HAP-1 (cell line): ENCODE measurements at regions not wholly inside any gene's neighbourhood (a gene's known extent, or its start where the extent isn't known, plus 50 kb on each side); places are given as distances from the start of the nearest gene placed in this dataset.
A peak's percentile ranks its signal among the peaks of the same experiment; 100 is the strongest.

ENCODE experiments used
- DNase-seq, 2 experiments: peaks; one replicate each; pipeline ENCODE4 v3.0.0-alpha.2; 2016 to 2020; ENCODE audit warnings: low spot score in 2 of 2
- H3K27me3 ChIP-seq: fragments of 250-450 bp; sonication (Bioruptor Pico); 2 replicates; pipeline ENCODE4 v1.5.1; 2020; ENCODE audit warnings: low read depth, mild to moderate bottlenecking, moderate library complexity
- H3K36me3 ChIP-seq: fragments of 250-450 bp; sonication (Bioruptor Pico); replicated peaks from 2 replicates; pipeline ENCODE4 v1.5.1; 2020; ENCODE audit warnings: mild to moderate bottlenecking
- H3K4me1 ChIP-seq: fragments of 250-450 bp; sonication (Bioruptor Pico); 2 replicates; pipeline ENCODE4 v1.5.1; 2020; ENCODE audit warnings: mild to moderate bottlenecking
- H3K4me3 ChIP-seq: fragments of 250-450 bp; sonication (Bioruptor Pico); 2 replicates; pipeline ENCODE4 v1.5.1; 2020; ENCODE audit warnings: mild to moderate bottlenecking, moderate library complexity
- H3K9me3 ChIP-seq: fragments of 250-450 bp; sonication (Bioruptor Pico); 2 replicates; pipeline ENCODE4 v1.5.1; 2020; ENCODE audit warnings: mild to moderate bottlenecking, moderate library complexity
- in situ Hi-C: fragments of 300-500 bp; cut with MboI; formaldehyde crosslinking; loops from 3 replicates; pipeline ENCODE4 v1.14.3; 2020; ENCODE audit warnings: low sequenced_read_pairs, inconsistent platforms, mixed read lengths

- Histone ChIP-seq H3K27me3 (no peaks in the 10 kb centered on the region), H3K36me3 (no peaks in the 10 kb centered on the region), H3K9me3 (no peaks in the 10 kb centered on the region), H3K4me3 (no peak overlapping the region), H3K4me1 (no peaks in the 10 kb centered on the region)
- in situ Hi-C loops = no loop called here
- no peak for DNase-seq
Measured at GRCh38 chr11:32016111-32016510, 74.8 kb upstream of the RCN1 start.

GRCh38 chr11:32015427-32015826, 75.4 kb upstream of the RCN1 start:
- DNase-seq = no peak
- no peaks in the 10 kb centered on the region for H3K36me3 ChIP-seq
- H3K9me3 ChIP-seq = no peaks in the 10 kb centered on the region
- no peaks in the 10 kb centered on the region for H3K27me3 ChIP-seq
- no peak overlapping the region for H3K4me3 ChIP-seq
- in situ Hi-C loops = no loop called here
- H3K4me1 ChIP-seq = no peaks in the 10 kb centered on the region

GRCh38 chr11:32013603-32014002, 77.3 kb upstream of the RCN1 start:
- Histone ChIP-seq H3K9me3 (no peaks in the 10 kb centered on the region), H3K27me3 (no peaks in the 10 kb centered on the region), H3K36me3 (no peaks in the 10 kb centered on the region), H3K4me1 (no peaks in the 10 kb centered on the region), H3K4me3 (no peak overlapping the region)
- no peak for DNase-seq
- in situ Hi-C loops = no loop called here

- Histone ChIP-seq H3K4me1 (no peaks in the 10 kb centered on the region), H3K27me3 (0 out of 2 replicates have a peak, but pooled peaks cover 4% of the 10 kb centered on the region)
- in situ Hi-C loops = no loop called here
Measured at GRCh38 chr11:32012049-32012448, 78.8 kb upstream of the RCN1 start.

GRCh38 chr11:32008880-32009551, 81.9 kb upstream of the RCN1 start:
- Histone ChIP-seq H3K36me3 (no peaks in the 10 kb centered on the region), H3K4me1 (no peaks in the 10 kb centered on the region), H3K4me3 (no peak overlapping the region), H3K27me3 (peaks cover 8% of the 10 kb centered on the region; the same call in 1 of the 2 replicates), H3K9me3 (no peaks in the 10 kb centered on the region)
- in situ Hi-C loops = no loop called here
- no peak for DNase-seq

More at GRCh38 chr11:32012049-32012448, 78.8 kb upstream of the RCN1 start:
- H3K4me3 ChIP-seq = no peak overlapping the region
- DNase-seq = no peak
- no peaks in the 10 kb centered on the region for H3K9me3 ChIP-seq
- H3K36me3 ChIP-seq = no peaks in the 10 kb centered on the region

GRCh38 chr11:32006799-32007388, 84.0 kb upstream of the RCN1 start:
- Histone ChIP-seq H3K4me1 (no peaks in the 10 kb centered on the region), H3K9me3 (no peaks in the 10 kb centered on the region), H3K36me3 (no peaks in the 10 kb centered on the region), H3K27me3 (peaks cover 11% of the 10 kb centered on the region; the same call in 1 of the 2 replicates), H3K4me3 (no peak overlapping the region)
- in situ Hi-C loops = no loop called here
- DNase-seq = peak; percentile 4 to 31

- Histone ChIP-seq H3K36me3 (no peaks in the 10 kb centered on the region), H3K4me1 (no peaks in the 10 kb centered on the region), H3K27me3 (peaks cover 14% of the 10 kb centered on the region; the same call in 1 of the 2 replicates), H3K4me3 (no peak overlapping the region), H3K9me3 (no peaks in the 10 kb centered on the region)
- DNase-seq = no peak
- in situ Hi-C loops = no loop called here
Measured at GRCh38 chr11:32005786-32006416, 85.0 kb upstream of the RCN1 start.

- in situ Hi-C loops = no loop called here
- Histone ChIP-seq H3K27me3 (peaks cover 14% of the 10 kb centered on the region; the same call in 1 of the 2 replicates), H3K4me1 (no peaks in the 10 kb centered on the region), H3K4me3 (no peak overlapping the region), H3K9me3 (no peaks in the 10 kb centered on the region), H3K36me3 (no peaks in the 10 kb centered on the region)
- DNase-seq = no peak
Measured at GRCh38 chr11:32003335-32003734, 87.5 kb upstream of the RCN1 start.

- no peak for DNase-seq
- in situ Hi-C loops = no loop called here
- peaks cover 13% of the 10 kb centered on the region; the same call in 1 of the 2 replicates for H3K27me3 ChIP-seq
- H3K4me1 ChIP-seq = no peaks in the 10 kb centered on the region
- no peak overlapping the region for H3K4me3 ChIP-seq
- no peaks in the 10 kb centered on the region for H3K36me3 ChIP-seq
- H3K9me3 ChIP-seq = no peaks in the 10 kb centered on the region
Measured at GRCh38 chr11:32002311-32002710, 88.6 kb upstream of the RCN1 start.

GRCh38 chr11:31997955-31998354, 92.9 kb upstream of the RCN1 start:
- Histone ChIP-seq H3K4me3 (no peak overlapping the region), H3K36me3 (no peaks in the 10 kb centered on the region), H3K9me3 (no peaks in the 10 kb centered on the region), H3K4me1 (no peaks in the 10 kb centered on the region), H3K27me3 (peaks cover 7% of the 10 kb centered on the region; the same call in 1 of the 2 replicates)
- in situ Hi-C loops = no loop called here
- no peak for DNase-seq

GRCh38 chr11:31996159-31996881, 94.6 kb upstream of the RCN1 start:
- H3K9me3 ChIP-seq = no peaks in the 10 kb centered on the region
- no peaks in the 10 kb centered on the region for H3K4me1 ChIP-seq
- in situ Hi-C loops = no loop called here
- H3K27me3 ChIP-seq = no peaks in the 10 kb centered on the region
- DNase-seq = no peak
- H3K4me3 ChIP-seq = no peak overlapping the region
- no peaks in the 10 kb centered on the region for H3K36me3 ChIP-seq

GRCh38 chr11:31995525-31996094, 95.3 kb upstream of the RCN1 start:
- Histone ChIP-seq H3K4me1 (no peaks in the 10 kb centered on the region), H3K27me3 (no peaks in the 10 kb centered on the region), H3K9me3 (no peaks in the 10 kb centered on the region), H3K4me3 (no peak overlapping the region), H3K36me3 (no peaks in the 10 kb centered on the region)
- no peak for DNase-seq
- in situ Hi-C loops = no loop called here

GRCh38 chr11:31995032-31995431, 95.8 kb upstream of the RCN1 start:
- in situ Hi-C loops = no loop called here
- no peak overlapping the region for H3K4me3 ChIP-seq
- no peak for DNase-seq
- H3K9me3 ChIP-seq = no peaks in the 10 kb centered on the region
- no peaks in the 10 kb centered on the region for H3K4me1 ChIP-seq
- H3K27me3 ChIP-seq = no peaks in the 10 kb centered on the region
- H3K36me3 ChIP-seq = no peaks in the 10 kb centered on the region
